22Rv1 (cell line): ENCODE measurements at regions not wholly inside any gene's neighbourhood (a gene's known extent, or its start where the extent isn't known, plus 50 kb on each side); places are given as distances from the start of the nearest gene placed in this dataset.
A peak's percentile ranks its signal among the peaks of the same experiment; 100 is the strongest.
"Not testable (repeated sequence)": the region's sequence is repeated elsewhere in the genome, so short reads cannot be mapped to it uniquely, and the experiment has no call there.

Experiments used
- H3K27ac ChIP-seq: fragments of 450-650 bp; 2 replicates; pipeline ENCODE4 v1.5.1; 2017
- ZFX ChIP-seq: fragments of 450-650 bp; IDR thresholded peaks from 2 replicates; pipeline ENCODE4 v1.6.1; 2017; ENCODE audit warnings: antibody characterized with exemption, borderline replicate concordance
- TF ChIP-seq, protein P1 (sequence below): fragments of 450-650 bp; IDR thresholded peaks from 2 replicates; pipeline ENCODE4 v1.5.1; 2017; ENCODE audit warnings: mild to moderate bottlenecking

- no peak for TF ChIP-seq ZFX
- TF ChIP-seq, protein P1, sequence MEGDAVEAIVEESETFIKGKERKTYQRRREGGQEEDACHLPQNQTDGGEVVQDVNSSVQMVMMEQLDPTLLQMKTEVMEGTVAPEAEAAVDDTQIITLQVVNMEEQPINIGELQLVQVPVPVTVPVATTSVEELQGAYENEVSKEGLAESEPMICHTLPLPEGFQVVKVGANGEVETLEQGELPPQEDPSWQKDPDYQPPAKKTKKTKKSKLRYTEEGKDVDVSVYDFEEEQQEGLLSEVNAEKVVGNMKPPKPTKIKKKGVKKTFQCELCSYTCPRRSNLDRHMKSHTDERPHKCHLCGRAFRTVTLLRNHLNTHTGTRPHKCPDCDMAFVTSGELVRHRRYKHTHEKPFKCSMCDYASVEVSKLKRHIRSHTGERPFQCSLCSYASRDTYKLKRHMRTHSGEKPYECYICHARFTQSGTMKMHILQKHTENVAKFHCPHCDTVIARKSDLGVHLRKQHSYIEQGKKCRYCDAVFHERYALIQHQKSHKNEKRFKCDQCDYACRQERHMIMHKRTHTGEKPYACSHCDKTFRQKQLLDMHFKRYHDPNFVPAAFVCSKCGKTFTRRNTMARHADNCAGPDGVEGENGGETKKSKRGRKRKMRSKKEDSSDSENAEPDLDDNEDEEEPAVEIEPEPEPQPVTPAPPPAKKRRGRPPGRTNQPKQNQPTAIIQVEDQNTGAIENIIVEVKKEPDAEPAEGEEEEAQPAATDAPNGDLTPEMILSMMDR, result no peak
- H3K27ac ChIP-seq, result no peak overlapping the region
Observed at GRCh38 chr11:96482193-96482592, 92.4 kb downstream of the JRKL start.

DNA sequence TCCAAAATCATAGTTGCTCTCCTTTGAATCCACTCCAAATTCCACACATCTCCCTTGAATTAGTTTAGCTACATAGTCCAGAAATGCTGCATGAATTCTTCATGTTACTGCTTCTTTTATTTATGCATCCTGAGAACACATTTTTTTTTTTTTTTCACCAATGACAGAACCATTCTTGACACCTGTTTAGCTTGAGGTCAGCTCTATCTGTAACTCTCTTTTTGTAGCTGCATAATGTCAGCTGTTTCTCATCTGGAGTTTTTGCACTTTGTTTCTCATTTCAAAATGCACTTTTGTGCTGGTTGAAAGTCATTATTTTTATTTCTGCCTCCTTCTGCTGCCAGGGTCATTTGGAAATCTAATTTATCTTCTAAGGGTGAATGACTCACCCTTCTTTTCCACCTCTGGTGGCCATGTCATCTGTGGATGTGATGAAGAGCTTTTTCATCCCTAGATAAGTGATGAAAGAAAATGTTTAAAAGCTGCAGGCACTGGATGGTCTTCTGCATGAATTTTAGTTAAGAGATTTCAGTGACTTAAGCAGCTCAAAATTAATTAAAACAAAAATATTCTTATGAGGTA, 93.7 kb downstream of the JRKL start:
- no peak for TF ChIP-seq ZFX
- TF ChIP-seq, protein P1, result no peak
- no peak overlapping the region for H3K27ac ChIP-seq

DNA sequence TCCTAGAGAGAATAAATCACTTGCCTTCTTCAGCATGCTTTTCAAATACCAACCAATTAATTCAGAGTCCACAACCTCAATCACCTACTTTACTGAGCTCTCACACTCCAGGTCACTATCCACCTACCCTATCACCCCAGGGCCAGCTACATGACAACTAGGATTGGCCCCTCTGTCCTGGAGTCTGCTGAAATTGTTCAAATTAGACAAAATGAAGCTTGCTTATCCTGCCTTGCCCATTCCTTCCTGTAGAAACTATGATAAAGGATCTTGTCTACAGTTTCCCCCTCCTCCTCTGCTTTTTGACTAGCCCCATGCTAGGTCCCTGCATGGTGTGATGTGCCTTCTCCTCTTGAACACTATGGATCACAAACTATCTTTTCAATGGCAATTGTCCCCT, 94.5 kb downstream of the JRKL start:
- H3K27ac ChIP-seq, result no peak overlapping the region
- TF ChIP-seq, protein P1, result no peak
- no peak for TF ChIP-seq ZFX

DNA sequence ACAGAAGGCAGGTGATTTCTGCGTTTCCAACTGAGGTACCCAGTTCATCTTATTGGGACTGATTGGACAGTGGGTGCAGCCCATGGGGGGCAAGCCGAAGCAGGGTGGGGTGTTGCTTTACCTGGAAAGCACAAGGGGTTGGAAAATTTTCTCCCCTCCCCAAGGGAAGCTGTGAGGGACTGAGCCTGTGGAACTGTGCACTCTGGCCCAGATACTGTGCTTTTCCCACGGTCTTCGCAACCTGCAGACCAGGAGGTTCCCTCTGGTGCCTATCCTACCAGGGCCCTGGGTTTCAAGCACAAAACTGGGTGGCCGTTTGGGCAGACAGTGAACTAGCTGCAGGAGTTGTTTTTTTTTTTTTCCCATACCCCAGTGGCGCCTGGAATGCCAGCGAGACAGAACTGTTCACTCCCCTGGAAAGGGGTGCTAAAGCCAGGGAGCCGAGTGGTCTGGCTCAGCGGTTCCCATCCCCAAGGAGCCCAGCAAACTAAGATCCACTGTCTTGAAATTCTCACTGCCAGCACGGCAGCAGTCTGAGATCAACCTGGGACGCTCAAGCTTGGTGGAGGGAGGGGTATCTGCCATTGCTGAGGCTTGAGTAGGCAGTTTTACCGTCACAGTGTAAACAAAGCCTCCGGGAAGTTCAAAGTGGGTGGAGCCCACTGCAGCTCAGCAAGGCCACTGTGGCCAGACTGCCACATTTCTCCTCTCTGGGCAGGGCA, 97.2 kb downstream of the JRKL start:
- no peak for TF ChIP-seq ZFX
- TF ChIP-seq, protein P1, result no peak
- H3K27ac ChIP-seq, result 0 out of 2 replicates have a peak overlapping the region, but pooled peaks have one; percentile 32

DNA sequence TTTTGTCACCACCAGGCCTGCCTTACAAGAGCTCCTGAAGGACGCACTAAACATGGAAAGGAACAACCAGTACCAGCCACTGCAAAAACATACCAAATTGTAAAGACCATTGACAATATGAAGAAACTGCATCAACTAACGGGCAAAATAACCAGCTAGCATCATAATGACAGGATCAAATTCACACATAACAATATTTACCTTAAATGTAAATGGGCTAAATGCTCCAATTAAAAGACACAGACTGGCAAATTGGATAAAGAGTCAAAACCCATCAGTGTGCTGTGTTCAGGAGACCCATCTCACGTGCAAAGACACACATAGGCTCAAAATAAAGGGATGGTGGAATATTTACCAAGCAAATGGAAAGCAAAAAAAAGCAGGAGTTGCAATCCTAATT, 99.1 kb downstream of the JRKL start:
- H3K27ac ChIP-seq, result not testable (repeated sequence)

DNA sequence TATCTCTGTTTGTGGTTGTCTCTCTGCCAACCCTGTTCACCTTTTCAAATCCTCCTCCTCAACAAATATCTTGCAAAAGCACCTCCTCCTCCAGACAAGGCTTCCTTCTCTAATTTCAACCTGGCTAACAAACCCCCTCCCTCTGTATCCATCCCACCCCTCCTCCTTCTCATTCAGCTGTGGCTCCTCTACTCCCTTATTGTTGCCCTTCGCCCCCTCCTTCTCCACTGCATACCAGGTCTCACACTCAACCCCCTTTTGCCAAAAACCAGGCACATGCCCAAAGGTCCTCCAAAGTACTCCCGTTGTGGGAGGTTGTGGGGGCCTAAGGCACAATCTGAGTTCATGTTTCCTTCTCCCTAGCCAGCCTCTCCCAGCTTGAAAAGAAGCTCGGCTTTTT, 110.6 kb downstream of the JRKL start:
- no peak overlapping the region for H3K27ac ChIP-seq
- TF ChIP-seq ZFX, result no peak
- TF ChIP-seq, protein P1, result no peak

DNA sequence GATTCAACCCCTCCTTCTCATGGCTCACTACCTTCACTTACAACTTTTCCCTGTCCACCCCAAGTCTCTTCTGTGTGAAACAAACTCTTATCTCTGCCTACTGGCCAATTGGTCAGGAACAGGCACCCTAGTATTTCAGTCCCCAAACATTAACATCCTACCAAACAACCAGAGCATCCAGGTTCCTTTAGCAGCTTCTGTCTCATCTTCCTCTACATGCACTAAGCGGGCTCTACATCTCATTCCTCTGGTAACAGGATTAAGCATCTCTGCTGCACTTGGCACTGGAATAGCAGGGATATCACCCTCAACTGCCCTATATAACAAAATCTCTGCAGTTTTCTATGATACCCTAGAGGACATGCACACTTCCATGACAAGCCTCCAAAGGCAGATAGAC, 116.2 kb downstream of the JRKL start:
- H3K27ac ChIP-seq, result no peak overlapping the region
- TF ChIP-seq ZFX, result no peak
- TF ChIP-seq, protein P1, result no peak

- H3K27ac ChIP-seq, result no peak overlapping the region
- TF ChIP-seq, protein P1, result no peak
- TF ChIP-seq ZFX, result no peak
Observed at GRCh38 chr11:96506953-96507354, 117.1 kb downstream of the JRKL start.
